ENCODE measurements at regions not wholly inside any gene's neighbourhood (a gene's known extent, or its start where the extent isn't known, plus 50 kb on each side); places are given as distances from the start of the nearest gene placed in this dataset.

DNA sequence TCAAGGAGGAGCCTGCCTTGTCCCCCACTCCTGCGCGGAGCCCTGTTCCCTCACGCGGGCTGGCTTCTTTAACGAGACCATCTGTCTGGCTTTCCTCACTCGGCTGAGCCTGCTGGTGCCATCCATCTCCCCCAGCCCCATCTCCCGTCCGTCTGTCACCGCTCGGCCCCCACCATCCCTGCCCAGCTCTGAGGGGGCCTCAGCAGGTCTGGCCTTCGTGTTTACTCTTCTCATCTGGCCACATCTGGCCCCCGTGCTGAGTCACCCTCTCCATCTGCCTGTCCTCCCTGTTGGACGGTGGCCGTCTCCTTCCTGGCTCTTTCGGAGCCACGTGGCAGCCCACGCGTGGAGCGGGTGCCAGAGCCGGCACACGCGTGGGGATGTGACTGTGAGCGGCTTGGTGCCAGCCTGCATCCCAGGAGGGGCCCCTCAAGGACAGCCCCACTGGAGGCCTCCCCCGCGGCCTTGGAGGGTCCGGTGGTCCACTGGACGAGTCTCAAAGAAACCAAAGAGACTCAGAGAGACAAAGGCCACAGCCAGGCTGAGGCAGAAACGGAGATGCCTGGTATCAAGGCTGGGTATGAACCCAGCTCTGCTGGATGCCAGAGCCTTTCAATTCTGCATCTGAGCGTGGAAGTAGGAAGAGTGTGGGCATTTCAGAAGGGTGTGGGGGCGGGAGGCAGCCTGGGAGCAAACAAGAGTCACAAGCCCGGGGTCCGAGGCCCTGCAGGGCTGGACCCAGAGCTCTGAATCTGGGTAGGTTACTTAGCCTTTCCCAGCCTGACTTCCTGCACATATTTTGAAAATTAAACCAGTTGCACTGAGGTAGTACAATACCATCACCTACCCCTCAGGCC, 76.7 kb upstream of the UNC5A start:
- no peak for DNase-seq (ENCODE audit: low read depth)

GRCh38 chr5:176734756-176735342, 75.5 kb upstream of the UNC5A start:
- DNase-seq (ENCODE audit: low read depth): no peak

GRCh38 chr5:176735383-176736265, 74.7 kb upstream of the UNC5A start:
- DNase-seq (ENCODE audit: low read depth): no peak

GRCh38 chr5:176736301-176736930, 73.9 kb upstream of the UNC5A start:
- DNase-seq (ENCODE audit: low read depth): no peak

DNA sequence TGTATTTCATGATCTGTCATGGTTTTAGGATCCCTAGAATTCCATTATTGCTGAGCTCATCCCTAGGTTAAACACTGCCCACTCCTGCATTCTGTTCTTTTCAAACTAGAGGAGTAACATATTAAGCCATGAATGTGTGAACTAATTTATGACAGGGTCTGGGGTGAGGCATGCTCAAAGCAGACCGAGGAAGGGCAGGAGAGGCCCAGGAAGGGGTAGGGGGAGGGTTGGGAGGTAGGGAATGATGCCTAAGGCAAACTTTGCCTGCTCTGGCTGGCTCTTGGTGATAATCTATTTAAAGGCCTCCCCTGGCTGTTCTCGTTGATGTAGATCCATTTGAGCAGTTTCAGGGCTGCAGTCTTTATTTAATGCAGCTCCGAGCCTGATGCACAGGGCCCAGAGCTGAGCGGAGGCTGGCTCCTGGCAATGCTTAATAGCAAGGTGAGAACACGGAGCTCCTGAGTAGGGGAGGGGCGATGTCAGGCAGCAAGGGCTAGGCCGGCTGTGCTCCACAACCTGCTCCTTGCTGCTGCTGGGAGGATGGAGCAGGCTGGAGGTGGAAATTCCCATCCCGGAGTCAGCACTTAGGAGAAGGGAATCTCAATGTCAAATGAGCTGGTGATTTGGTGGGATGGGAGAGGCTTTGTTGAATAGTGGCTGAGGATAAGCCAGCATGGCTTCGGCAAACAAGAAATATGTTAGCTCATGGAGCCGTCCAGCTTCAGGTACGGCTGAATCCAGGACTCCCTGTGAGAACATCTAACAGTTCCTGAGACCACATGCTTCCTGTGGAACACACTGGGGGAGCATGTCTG, 73.2 kb upstream of the UNC5A start:
- DNase-seq (ENCODE audit: low read depth): no peak

DNA sequence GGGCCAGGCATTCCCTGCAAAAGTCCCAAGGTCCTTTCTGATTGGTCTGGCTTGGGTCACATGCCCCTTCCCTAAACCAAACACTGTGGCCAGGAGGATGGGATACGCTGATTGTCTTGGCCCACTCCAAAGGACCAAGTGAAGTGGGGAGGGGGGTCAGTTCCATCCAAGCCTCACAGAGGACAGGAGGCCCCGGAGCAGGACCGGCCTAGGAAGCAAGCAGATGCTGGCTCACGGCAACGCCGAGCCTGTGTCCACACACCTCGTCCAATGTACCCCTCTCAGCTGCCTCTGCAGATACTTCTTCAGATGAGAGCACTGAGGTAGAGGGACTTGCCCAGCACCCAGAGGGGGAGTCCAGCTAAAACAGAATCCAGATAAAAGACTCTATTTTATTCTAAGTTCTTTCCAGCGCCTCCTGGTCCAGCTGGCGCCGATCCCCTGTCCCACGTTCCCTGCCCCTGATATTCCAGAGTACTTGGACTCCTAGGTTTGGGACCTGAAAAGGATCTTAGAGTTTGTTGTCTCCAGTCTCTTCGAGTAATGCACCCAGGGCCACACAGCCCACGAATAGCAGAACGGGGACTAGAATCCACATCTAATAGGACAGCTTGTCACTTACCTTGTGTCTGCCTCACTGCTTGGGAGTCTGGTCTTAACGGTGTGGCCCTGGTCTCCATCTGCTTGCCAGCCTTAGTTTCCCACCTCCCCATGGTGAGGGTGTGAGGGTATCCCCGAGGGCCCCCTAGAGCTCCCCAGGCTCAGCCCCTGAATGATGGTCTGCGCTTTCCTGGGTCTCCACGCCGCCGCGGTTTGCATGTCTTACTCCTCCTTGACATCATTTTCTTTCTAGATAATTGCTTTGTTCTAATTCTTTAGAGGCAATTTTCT, 72.4 kb upstream of the UNC5A start:
- no peak for DNase-seq (ENCODE audit: low read depth)

- DNase-seq (ENCODE audit: low read depth): no peak
These were observed 71.6 kb upstream of the UNC5A start for GRCh38 chr5:176738637-176739250.

GRCh38 chr5:176739461-176740051, 70.8 kb upstream of the UNC5A start:
- DNase-seq (ENCODE audit: low read depth): no peak

GRCh38 chr5:176740131-176740701, 70.1 kb upstream of the UNC5A start:
- DNase-seq (ENCODE audit: low read depth): no peak

- no peak for DNase-seq (ENCODE audit: low read depth)
These were observed 69.5 kb upstream of the UNC5A start for GRCh38 chr5:176740702-176741496.

DNA sequence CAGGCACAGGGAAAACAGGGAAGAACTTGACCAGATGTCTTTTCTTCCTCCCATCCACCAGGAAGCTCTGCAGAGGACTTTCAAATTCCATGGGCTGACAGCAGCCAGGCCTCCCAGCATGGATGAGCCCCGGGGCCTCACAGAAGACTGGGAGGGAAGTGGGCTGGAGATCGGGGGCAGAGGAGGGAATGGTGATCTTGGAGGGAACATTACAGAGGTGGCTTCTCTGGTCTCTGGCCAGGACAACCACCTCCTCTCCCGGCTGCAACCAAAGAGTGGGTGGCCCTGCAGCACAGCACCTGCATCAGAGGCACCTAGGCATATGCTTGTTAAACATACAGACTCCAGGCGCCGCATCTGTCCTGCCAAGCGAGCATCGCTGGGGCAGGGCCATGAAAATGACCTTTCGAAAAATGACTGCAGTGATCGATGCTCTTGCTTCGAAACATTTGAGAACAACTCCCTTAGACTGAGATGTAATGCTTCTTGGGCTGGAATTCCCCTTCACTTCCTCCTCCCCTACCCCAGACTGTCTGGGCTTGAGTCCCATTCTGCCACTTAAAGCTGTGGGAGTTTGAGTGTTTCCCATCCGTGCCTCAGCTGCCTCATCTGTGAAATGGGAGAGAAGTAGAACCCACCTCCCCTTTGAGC, 68.7 kb upstream of the UNC5A start:
- DNase-seq (ENCODE audit: low read depth): no peak

GRCh38 chr5:176742246-176743105, 67.9 kb upstream of the UNC5A start:
- DNase-seq (ENCODE audit: low read depth): no peak

- DNase-seq (ENCODE audit: low read depth): no peak
These were observed 67.1 kb upstream of the UNC5A start for GRCh38 chr5:176743136-176743861.

- no peak for DNase-seq (ENCODE audit: low read depth)
These were observed 66.3 kb upstream of the UNC5A start for GRCh38 chr5:176743868-176744583.

DNA sequence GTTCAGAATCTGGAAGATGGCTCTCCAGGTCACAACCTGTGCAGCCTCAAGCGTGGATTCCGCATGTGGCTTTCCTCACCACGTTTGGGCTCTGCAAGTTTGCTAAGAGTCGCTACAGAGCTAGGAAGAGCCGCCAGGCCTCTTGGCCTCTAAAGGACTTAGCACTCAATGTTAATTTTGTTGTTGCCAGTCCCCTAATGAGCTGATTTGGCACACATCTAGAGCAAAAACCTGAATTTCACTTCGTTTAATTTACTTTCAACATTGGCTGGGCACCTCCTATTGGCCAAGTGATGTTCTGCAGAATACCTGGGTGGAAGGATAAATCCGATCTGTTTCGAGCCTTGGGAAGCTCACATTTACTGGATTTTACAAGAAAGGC, 65.8 kb upstream of the UNC5A start:
- DNase-seq (ENCODE audit: low read depth): no peak
